CD4-positive, alpha-beta T cell treated with Interleukin-6 at 100 ng/mL for 8 hours (primary cell): ENCODE measurements at regions not wholly inside any gene's neighbourhood (a gene's known extent, or its start where the extent isn't known, plus 50 kb on each side); places are given as distances from the start of the nearest gene placed in this dataset.
"Not testable (repeated sequence)": the region's sequence is repeated elsewhere in the genome, so short reads cannot be mapped to it uniquely, and the experiment has no call there.

Experiments used
- DNase-seq: peaks from one replicate; pipeline ENCODE4 v3.0.0-alpha.2; 2020; ENCODE audit warnings: mixed read lengths, low spot score

GRCh38 chr14:25546826-25547225, 496.9 kb upstream of the STXBP6 start:
- no peak for DNase-seq

GRCh38 chr14:25537846-25538455, 488.0 kb upstream of the STXBP6 start:
- no peak for DNase-seq

DNA sequence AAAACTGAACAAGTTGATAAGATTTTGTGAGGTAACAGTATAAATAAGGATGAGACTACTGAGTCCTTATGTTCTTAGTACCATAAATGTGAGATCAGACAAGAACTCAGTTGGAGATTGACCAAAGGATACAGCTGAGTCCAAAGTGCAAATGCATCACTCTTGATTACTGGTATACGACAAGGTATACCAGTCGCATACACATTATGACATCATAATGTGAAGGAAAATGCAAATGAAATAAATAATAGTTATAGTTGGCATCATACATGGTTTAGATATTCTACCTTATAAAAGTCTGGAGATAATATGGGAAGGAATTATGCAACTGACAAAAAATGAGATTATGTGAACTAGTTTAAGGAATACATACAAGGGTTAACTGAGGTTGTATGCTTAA, 476.3 kb upstream of the STXBP6 start:
- DNase-seq = no peak

DNA sequence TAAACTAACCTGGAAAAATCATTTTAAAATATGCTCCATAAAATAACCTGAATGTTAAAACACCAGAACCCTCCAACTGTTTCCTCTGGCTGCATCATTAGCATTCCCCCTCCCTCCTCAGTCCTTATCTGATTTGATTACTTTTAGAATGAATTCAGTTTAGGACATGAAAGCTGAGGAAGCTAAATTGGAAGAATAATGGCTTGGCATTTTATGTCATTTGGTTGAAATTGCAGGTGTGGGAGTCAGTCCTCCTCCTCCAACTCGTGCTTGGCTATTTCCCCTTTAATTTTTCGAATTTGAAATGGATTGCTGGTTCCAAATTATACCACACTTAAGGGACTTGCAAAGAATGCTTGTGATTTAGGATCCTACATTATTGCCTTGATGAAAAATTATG, 473.0 kb upstream of the STXBP6 start:
- DNase-seq = no peak

DNA sequence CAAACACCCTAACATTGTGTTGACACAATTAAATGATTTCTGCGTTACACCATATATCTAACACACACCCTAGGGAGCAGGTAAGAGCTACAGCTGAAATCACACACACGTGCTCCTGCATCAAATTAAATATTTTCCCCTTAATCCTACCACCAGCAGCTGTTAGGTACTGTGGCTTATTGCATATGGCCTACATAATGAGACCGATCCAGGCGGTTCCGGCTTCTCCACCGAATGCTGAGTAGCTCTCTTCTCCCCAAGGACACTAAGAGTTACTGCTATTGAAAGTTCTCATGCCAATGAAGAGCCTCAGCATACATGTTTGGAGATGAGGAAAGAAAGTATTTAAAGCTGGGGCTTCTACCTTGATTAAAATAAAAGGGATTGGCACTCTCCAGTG, 472.2 kb upstream of the STXBP6 start:
- DNase-seq = no peak

DNA sequence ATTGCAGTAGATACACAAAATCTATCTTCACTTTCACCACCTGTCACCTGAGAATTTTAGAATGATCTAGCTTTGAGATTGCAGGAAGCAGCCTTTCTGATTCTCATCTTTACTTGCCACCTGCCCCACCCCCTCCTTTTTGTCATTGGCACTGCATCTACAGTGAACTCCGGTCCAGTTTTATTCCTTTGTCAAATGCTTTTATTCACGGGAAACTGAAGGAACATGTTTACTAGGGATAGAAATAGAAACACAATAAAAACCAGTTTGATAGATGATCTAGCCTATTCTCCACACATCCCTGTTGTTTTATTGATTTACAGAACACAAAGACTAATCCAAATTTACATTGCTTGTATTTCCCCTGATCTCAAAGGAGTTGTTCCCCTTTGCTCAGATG, 471.7 kb upstream of the STXBP6 start:
- no peak for DNase-seq

- no peak for DNase-seq
These were observed 470.9 kb upstream of the STXBP6 start for GRCh38 chr14:25520821-25521220.

GRCh38 chr14:25518364-25518763, 468.4 kb upstream of the STXBP6 start:
- no peak for DNase-seq

DNA sequence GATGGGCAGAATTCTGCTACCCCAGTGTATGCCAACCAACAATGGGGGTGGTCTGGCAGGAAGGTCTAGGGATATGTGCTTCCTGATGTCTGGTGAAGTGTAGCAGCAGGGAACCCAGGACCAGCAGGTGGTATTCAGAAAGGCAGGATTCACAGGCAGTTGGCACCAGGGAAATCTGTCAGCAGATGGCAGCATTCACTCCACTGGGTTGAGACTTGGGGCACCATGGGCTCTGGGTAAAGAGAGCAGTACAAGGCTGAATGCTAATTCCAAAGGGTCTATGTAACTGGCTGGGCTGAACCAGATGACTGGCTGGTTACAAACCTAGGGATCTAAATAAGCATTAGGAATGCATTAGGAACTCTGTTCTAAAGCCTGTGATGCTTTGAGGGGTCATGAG, 466.9 kb upstream of the STXBP6 start:
- DNase-seq = no peak

DNA sequence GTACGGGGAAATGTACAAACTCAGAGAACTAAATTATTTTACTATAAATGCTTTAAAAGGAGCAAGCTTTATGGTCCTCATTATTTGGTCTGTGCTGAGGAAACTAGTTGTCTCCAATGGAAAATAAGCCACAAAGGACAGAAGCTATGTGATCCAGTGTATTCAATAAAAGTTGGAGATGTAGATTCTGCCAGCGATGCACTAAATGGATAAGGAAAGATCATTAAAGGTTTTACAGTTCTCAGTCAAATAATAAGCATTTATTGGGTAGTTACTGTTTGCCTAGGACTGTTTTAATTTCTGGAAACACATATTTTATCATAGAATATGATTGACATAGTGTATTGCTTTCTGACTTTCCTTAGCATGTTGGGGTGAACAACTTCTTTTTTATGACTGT, 458.9 kb upstream of the STXBP6 start:
- DNase-seq = no peak

GRCh38 chr14:25501749-25502148, 451.8 kb upstream of the STXBP6 start:
- DNase-seq = no peak

GRCh38 chr14:25488961-25489360, 439.0 kb upstream of the STXBP6 start:
- no peak for DNase-seq

GRCh38 chr14:25485381-25485780, 435.4 kb upstream of the STXBP6 start:
- DNase-seq = no peak

- no peak for DNase-seq
These were observed 435.0 kb upstream of the STXBP6 start for GRCh38 chr14:25484906-25485305.

GRCh38 chr14:25484235-25484634, 434.3 kb upstream of the STXBP6 start:
- DNase-seq = no peak

GRCh38 chr14:25477316-25478098, 427.6 kb upstream of the STXBP6 start:
- no peak for DNase-seq

DNA sequence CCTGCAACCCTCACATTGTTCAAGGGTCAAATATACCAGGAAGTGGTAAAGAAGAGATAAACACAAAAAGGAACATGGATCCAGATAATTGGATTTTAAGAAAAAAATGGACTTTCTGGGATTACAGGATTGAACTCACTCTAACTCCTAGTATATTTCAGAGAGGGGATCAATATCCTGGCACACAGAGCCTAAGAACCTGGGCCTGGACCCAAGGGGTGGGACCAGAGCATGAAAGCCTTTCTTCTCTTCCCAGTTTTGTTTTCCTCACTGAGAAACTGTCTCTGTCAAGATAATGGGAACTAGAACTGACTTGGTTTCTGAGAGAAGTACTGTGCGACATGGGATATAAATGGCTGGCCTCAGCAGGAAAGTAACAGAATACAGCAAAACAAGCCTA, 422.8 kb upstream of the STXBP6 start:
- DNase-seq = no peak

DNA sequence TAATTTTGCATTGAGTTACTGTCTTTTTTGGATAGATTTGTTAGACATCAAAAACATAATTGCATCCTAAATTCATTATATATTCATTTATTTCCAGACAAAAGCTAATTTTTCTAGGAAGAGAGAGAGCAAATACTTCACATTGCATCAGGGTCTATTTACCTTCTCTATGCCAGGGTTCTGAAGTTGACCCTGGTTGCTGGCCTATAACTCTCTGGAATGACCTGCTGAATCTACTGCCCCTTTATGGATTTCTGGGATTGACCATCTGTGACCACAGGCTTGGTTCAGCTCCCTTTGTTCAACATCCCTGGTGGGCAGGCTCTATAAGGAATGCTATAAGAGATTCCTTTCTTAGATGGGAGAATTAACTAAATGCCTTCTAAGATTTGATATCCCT, 414.8 kb upstream of the STXBP6 start:
- no peak for DNase-seq

DNA sequence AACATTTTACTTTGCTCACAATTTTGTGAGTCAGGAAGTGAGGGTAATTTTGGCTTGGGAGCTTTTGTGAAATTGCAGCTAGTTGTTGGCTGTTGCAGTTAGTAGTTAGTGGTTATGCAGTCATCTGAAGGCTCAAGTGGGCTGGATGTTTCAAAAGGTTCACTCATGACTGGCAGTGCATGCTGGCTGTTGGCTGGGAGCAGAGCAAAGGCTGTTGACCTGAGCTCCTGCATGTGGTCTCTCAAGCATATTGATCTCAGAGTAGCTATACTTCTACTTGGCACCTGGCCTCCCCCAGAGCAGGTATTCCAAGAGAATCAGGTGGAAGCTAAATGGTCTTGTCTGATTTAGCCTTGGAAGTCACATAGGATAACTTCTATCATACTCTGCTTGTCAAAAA, 414.1 kb upstream of the STXBP6 start:
- DNase-seq = no peak

GRCh38 chr14:25463480-25463879, 413.5 kb upstream of the STXBP6 start:
- no peak for DNase-seq

DNA sequence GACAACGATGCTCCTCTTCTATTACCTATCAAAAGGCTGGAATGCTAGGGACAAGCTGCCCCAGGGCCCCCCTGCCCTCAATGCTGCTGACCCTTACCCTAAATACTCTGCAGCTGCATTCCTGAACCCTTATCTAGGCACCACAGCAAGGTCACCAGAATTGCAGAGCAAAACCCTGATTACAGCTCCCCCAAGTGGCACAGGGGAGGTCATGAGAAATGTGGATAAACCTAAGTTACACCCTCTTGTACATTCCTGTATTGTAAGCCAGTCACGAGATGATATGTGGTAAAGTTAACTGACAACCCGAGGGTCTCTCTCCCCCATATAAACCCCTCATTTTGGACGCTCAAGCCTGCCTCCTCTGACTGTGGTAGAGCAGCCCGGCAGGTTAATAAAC, 411.8 kb upstream of the STXBP6 start:
- no peak for DNase-seq

DNA sequence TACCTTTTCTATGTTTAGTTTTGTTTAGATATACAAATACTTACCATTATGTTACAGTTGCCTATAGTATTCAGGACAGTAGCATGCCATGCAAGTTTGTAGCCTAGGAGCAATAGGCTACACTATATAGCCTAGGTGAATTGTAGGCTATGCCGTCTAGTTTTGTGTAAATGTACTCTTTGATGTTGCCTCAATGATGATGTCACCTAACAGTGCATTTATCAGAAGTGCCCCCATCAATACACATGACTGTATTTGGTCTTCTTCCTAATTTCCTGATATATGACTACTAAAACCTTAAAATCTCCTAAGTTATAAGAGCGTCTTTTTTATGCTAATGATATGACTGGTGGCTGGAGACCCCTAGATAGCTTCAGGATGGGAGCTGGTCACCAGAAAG, 394.4 kb upstream of the STXBP6 start:
- DNase-seq = no peak

GRCh38 chr14:25440382-25440781, 390.4 kb upstream of the STXBP6 start:
- not testable (repeated sequence) for DNase-seq

- no peak for DNase-seq
These were observed 387.0 kb upstream of the STXBP6 start for GRCh38 chr14:25436906-25437305.
